Neuron (in vitro differentiated cells): ENCODE measurements at regions not wholly inside any gene's neighbourhood (a gene's known extent, or its start where the extent isn't known, plus 50 kb on each side); places are given as distances from the start of the nearest gene placed in this dataset.
"Not testable (repeated sequence)": the region's sequence is repeated elsewhere in the genome, so short reads cannot be mapped to it uniquely, and the experiment has no call there.

Experiments
- H2AFZ ChIP-seq: one replicate; pipeline ENCODE4 v1.6.1; 2013; ENCODE audit warnings: low read depth, mild to moderate bottlenecking, inconsistent platforms, low read length, moderate library complexity
- H3K27me3 ChIP-seq: one replicate; pipeline ENCODE4 v1.6.1; 2013; ENCODE audit warnings: low read length; ENCODE audit not compliant: insufficient read depth
- H3K36me3 ChIP-seq: one replicate; pipeline ENCODE4 v1.6.1; 2013; ENCODE audit warnings: low read length; ENCODE audit not compliant: insufficient read depth
- H3K4me1 ChIP-seq: one replicate; pipeline ENCODE4 v1.6.1; 2013; ENCODE audit warnings: low read length; ENCODE audit not compliant: insufficient read depth
- H3K4me3 ChIP-seq: 2 replicates; pipeline ENCODE4 v1.5.1; 2013; ENCODE audit warnings: mild to moderate bottlenecking, low read length, moderate library complexity
- H3K9me3 ChIP-seq: one replicate; pipeline ENCODE4 v1.6.1; 2013; ENCODE audit warnings: low read length

- H3K27me3 ChIP-seq, H3K36me3 ChIP-seq, H3K9me3 ChIP-seq: not testable (repeated sequence)
These were observed 141.2 kb upstream of the MAGI2 start for GRCh38 chr7:79594671-79595070.

DNA sequence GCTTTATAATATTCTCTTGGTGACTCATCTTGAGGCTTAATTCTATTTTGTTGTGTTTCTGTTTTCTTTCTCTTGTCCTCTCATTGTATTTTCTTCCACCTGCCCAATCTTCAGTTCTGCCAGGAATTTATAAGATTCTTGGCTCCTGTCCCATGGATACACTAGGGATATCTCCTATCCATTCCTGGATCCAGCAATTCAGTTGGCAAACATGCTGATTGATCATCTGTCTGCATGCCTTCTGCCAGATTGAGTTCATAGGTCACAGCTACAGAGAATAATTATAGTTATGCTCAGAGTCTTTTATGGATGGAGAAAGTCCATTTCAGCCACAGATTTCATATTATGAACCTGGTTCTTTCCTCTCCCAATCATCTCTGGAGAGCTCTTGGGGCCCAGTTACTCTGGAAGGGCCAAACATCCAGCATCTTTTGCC is 140.4 kb upstream of the MAGI2 start:
- Histone ChIP-seq H3K4me1 (no peaks in the 10 kb centered on the region), H3K27me3 (no peaks in the 10 kb centered on the region), H3K9me3 (no peaks in the 10 kb centered on the region), H3K36me3 (no peaks in the 10 kb centered on the region), H2AFZ (no peak overlapping the region), H3K4me3 (no peak overlapping the region)

More at GRCh38 chr7:79594671-79595070, 141.2 kb upstream of the MAGI2 start:
- H2AFZ ChIP-seq, H3K4me3 ChIP-seq, H3K4me1 ChIP-seq: not testable (repeated sequence)

GRCh38 chr7:79590916-79591623 is 137.6 kb upstream of the MAGI2 start:
- H3K9me3 ChIP-seq = no peaks in the 10 kb centered on the region
- H3K27me3 ChIP-seq = no peaks in the 10 kb centered on the region
- H3K36me3 ChIP-seq = no peaks in the 10 kb centered on the region
- H3K4me3 ChIP-seq = no peak overlapping the region
- H2AFZ ChIP-seq = no peak overlapping the region
- no peaks in the 10 kb centered on the region for H3K4me1 ChIP-seq

GRCh38 chr7:79590391-79590790 is 136.9 kb upstream of the MAGI2 start:
- no peak overlapping the region for H2AFZ ChIP-seq
- H3K36me3 ChIP-seq = no peaks in the 10 kb centered on the region
- H3K4me1 ChIP-seq = no peaks in the 10 kb centered on the region
- H3K4me3 ChIP-seq = no peak overlapping the region
- no peaks in the 10 kb centered on the region for H3K9me3 ChIP-seq
- H3K27me3 ChIP-seq = no peaks in the 10 kb centered on the region

DNA sequence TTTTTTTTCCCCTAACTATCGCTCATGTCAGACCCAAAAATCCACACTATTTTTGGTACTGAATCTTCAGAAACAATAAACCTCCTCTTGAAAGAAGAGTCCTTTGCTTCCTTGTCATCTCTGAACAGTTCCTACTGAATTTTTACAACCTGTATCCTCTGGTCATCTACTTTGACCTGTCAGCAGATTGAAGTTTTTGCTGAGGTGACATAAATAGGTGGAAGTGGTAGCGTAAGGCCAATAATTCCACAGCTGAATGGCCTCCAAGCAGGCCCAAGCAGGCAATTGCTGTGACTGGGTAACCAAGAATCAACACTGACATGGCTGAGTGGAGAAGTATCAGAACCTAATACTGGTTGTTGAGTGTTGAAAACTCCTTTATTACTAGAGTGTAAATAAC is 117.4 kb upstream of the MAGI2 start:
- no peaks in the 10 kb centered on the region for H3K27me3 ChIP-seq
- no peaks in the 10 kb centered on the region for H3K36me3 ChIP-seq
- H3K4me3 ChIP-seq = no peak overlapping the region
- peaks cover 2% of the 10 kb centered on the region for H3K4me1 ChIP-seq
- no peaks in the 10 kb centered on the region for H3K9me3 ChIP-seq
- H2AFZ ChIP-seq = no peak overlapping the region

- Histone ChIP-seq H2AFZ (no peak overlapping the region), H3K36me3 (no peaks in the 10 kb centered on the region), H3K4me1 (peaks cover 15% of the 10 kb centered on the region), H3K27me3 (no peaks in the 10 kb centered on the region), H3K9me3 (no peaks in the 10 kb centered on the region), H3K4me3 (no peak overlapping the region)
These were observed 110.5 kb upstream of the MAGI2 start for GRCh38 chr7:79563821-79564522.

DNA sequence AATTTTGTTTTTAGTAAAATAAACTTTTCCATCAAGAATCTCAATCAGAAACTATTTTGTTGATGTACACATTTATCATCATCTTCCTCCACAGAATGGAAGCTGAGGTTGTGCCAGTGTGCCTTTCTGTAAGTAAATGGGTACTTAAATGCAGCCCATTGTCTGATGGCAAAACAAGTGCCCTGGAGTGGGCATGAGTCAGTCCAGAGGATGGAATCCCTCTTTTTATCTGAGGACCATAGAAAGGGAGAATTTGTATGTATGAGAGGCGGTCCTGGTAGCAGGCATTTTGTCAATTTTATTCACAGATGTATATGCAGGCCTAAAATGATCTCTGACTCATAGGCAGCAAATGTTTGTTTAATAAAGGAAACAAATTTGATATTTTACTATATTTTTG is 102.1 kb upstream of the MAGI2 start:
- Histone ChIP-seq H3K4me3 (no peak overlapping the region), H3K27me3 (no peaks in the 10 kb centered on the region), H3K36me3 (no peaks in the 10 kb centered on the region), H3K9me3 (no peaks in the 10 kb centered on the region), H2AFZ (no peak overlapping the region), H3K4me1 (peaks cover 16% of the 10 kb centered on the region)

- Histone ChIP-seq H3K9me3 (no peaks in the 10 kb centered on the region), H3K27me3 (no peaks in the 10 kb centered on the region), H3K4me1 (peaks cover 2% of the 10 kb centered on the region), H3K4me3 (no peak overlapping the region), H2AFZ (no peak overlapping the region), H3K36me3 (no peaks in the 10 kb centered on the region)
These were observed 100.5 kb upstream of the MAGI2 start for GRCh38 chr7:79553811-79554555.

DNA sequence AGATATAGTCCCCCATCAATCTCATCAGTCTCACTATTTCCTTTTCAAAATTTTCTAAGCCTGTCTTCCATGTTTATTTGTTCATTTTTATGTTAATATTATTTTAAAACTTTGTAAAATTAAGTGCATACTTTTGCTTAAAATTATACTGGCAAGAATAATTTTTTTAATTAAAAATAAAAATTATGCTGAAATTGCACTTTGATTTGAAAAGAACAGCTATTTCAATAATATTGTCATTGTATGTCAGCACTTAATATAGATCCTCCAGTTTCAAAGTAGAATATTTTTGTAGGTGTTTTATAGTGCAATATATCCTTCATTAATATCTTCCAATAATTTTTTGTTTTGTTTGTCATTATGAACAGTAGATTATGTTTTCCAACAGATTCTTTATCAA is 99.0 kb upstream of the MAGI2 start:
- no peaks in the 10 kb centered on the region for H3K27me3 ChIP-seq
- no peak overlapping the region for H2AFZ ChIP-seq
- H3K4me1 ChIP-seq = peaks cover 2% of the 10 kb centered on the region
- no peak overlapping the region for H3K4me3 ChIP-seq
- H3K9me3 ChIP-seq = no peaks in the 10 kb centered on the region
- no peaks in the 10 kb centered on the region for H3K36me3 ChIP-seq

- Histone ChIP-seq H3K36me3 (no peaks in the 10 kb centered on the region), H3K27me3 (no peaks in the 10 kb centered on the region)
These were observed 95.3 kb upstream of the MAGI2 start for GRCh38 chr7:79548727-79549126.

DNA sequence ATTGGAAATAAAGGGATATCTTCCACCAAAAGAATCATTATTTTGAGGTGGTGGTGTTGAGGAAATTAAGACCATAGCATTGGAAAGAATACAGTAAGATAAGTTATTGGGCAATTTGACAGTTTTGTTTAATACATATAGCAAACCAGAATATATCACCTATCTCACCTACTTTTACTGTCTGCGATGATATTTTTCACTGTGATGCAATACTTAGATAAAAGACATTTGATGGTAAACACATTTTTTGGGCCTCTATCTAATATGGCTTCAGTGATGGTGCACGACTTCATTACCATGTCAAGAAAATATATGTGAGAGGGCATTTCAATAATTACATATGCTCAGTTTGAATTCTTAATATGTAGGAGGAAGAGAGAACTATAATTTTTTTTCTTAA is 93.7 kb upstream of the MAGI2 start:
- H3K4me3 ChIP-seq = no peak overlapping the region
- H3K27me3 ChIP-seq = no peaks in the 10 kb centered on the region
- no peaks in the 10 kb centered on the region for H3K9me3 ChIP-seq
- H2AFZ ChIP-seq = no peak overlapping the region
- no peaks in the 10 kb centered on the region for H3K4me1 ChIP-seq
- H3K36me3 ChIP-seq = no peaks in the 10 kb centered on the region

More at GRCh38 chr7:79548727-79549126, 95.3 kb upstream of the MAGI2 start:
- H2AFZ ChIP-seq = no peak overlapping the region
- H3K9me3 ChIP-seq = no peaks in the 10 kb centered on the region
- no peak overlapping the region for H3K4me3 ChIP-seq
- no peaks in the 10 kb centered on the region for H3K4me1 ChIP-seq

- Histone ChIP-seq H3K36me3 (no peaks in the 10 kb centered on the region), H3K4me3 (no peak overlapping the region), H3K27me3 (no peaks in the 10 kb centered on the region), H2AFZ (no peak overlapping the region), H3K9me3 (no peaks in the 10 kb centered on the region), H3K4me1 (no peaks in the 10 kb centered on the region)
These were observed 87.1 kb upstream of the MAGI2 start for GRCh38 chr7:79540592-79540991.

DNA sequence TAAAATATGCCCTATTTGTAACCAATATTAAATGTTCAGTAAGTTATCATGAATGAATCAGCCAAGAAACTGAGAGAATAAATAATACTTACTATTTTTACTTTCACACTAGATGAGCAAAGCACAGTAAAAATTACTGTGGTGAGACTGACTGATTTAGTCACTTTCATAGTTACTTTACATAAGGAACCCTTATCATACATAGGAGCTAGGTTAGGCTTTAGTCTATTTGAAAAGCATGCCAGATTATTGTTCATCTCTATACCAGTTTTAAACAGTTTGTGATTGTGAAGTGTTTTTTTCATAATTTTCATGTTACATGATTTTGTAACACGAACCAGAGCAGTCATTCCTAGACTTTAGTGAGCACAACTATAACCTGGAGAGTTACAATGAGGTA is 80.7 kb upstream of the MAGI2 start:
- Histone ChIP-seq H3K4me3 (no peak overlapping the region), H3K36me3 (no peaks in the 10 kb centered on the region)

More for the DNA sequence above, 80.7 kb upstream of the MAGI2 start:
- H3K9me3 ChIP-seq = no peaks in the 10 kb centered on the region
- no peaks in the 10 kb centered on the region for H3K4me1 ChIP-seq
- H2AFZ ChIP-seq = no peak overlapping the region
- H3K27me3 ChIP-seq = no peaks in the 10 kb centered on the region
